Effector memory CD4-positive, alpha-beta T cell (primary cell): ENCODE measurements at regions not wholly inside any gene's neighbourhood (a gene's known extent, or its start where the extent isn't known, plus 50 kb on each side); places are given as distances from the start of the nearest gene placed in this dataset.

Experiments
- DNase-seq, 3 donors: peaks; one replicate each; pipeline ENCODE4 v3.0.0-alpha.2; 2020
- H3K27ac ChIP-seq: 2 replicates; pipeline ENCODE4 v1.7.0; 2013; ENCODE audit warnings: mild to moderate bottlenecking, low read length, moderate library complexity; ENCODE audit not compliant: insufficient read depth, poor library complexity, severe bottlenecking
- H3K27me3 ChIP-seq: replicated peaks from 2 replicates; pipeline ENCODE4 v1.7.0; 2013; ENCODE audit warnings: mild to moderate bottlenecking, low read length; ENCODE audit not compliant: insufficient read depth, control insufficient read depth, poor library complexity, severe bottlenecking
- H3K36me3 ChIP-seq: 2 replicates; pipeline ENCODE4 v1.7.0; 2013; ENCODE audit warnings: mild to moderate bottlenecking, low read length, moderate library complexity; ENCODE audit not compliant: control insufficient read depth, insufficient read depth
- H3K4me1 ChIP-seq: 2 replicates; pipeline ENCODE4 v1.7.0; 2013; ENCODE audit warnings: low read length, mild to moderate bottlenecking; ENCODE audit not compliant: control insufficient read depth, insufficient read depth, poor library complexity, severe bottlenecking
- H3K4me3 ChIP-seq: 2 replicates; pipeline ENCODE4 v1.7.0; 2013; ENCODE audit warnings: low read length, low read depth, mild to moderate bottlenecking; ENCODE audit not compliant: insufficient read depth, poor library complexity, severe bottlenecking
- H3K9me3 ChIP-seq: 2 replicates; pipeline ENCODE4 v1.7.0; 2013; ENCODE audit warnings: mild to moderate bottlenecking, low read length, moderate library complexity; ENCODE audit not compliant: control insufficient read depth

- H3K9me3 ChIP-seq = no peaks in the 10 kb centered on the region
- DNase-seq = no peak
- no peaks in the 10 kb centered on the region for H3K4me1 ChIP-seq
- H3K27ac ChIP-seq = no peak overlapping the region
- no peaks in the 10 kb centered on the region for H3K27me3 ChIP-seq
- H3K36me3 ChIP-seq = no peaks in the 10 kb centered on the region
- no peak overlapping the region for H3K4me3 ChIP-seq
These were observed 83.8 kb upstream of the NXT1 start for GRCh38 chr20:23266530-23267398.

- H3K4me3 ChIP-seq = no peak overlapping the region
- no peaks in the 10 kb centered on the region for H3K4me1 ChIP-seq
- H3K27me3 ChIP-seq = no peaks in the 10 kb centered on the region
- no peak for DNase-seq
- H3K36me3 ChIP-seq = no peaks in the 10 kb centered on the region
- H3K9me3 ChIP-seq = no peaks in the 10 kb centered on the region
- H3K27ac ChIP-seq = no peak overlapping the region
These were observed 85.4 kb upstream of the NXT1 start for GRCh38 chr20:23265226-23265625.

GRCh38 chr20:23264545-23264944, 86.0 kb upstream of the NXT1 start:
- no peaks in the 10 kb centered on the region for H3K4me1 ChIP-seq
- DNase-seq = no peak

GRCh38 chr20:23260181-23260840, 90.3 kb upstream of the NXT1 start:
- no peaks in the 10 kb centered on the region for H3K4me1 ChIP-seq
- H3K36me3 ChIP-seq = no peaks in the 10 kb centered on the region
- no peak for DNase-seq
- H3K9me3 ChIP-seq = no peaks in the 10 kb centered on the region
- H3K27ac ChIP-seq = no peak overlapping the region
- no peaks in the 10 kb centered on the region for H3K27me3 ChIP-seq
- no peak overlapping the region for H3K4me3 ChIP-seq

More at GRCh38 chr20:23264545-23264944, 86.0 kb upstream of the NXT1 start:
- H3K9me3 ChIP-seq = no peaks in the 10 kb centered on the region
- H3K36me3 ChIP-seq = no peaks in the 10 kb centered on the region
- no peaks in the 10 kb centered on the region for H3K27me3 ChIP-seq
- H3K27ac ChIP-seq = no peak overlapping the region
- H3K4me3 ChIP-seq = no peak overlapping the region

- no peaks in the 10 kb centered on the region for H3K36me3 ChIP-seq
- no peaks in the 10 kb centered on the region for H3K4me1 ChIP-seq
- H3K27ac ChIP-seq = no peak overlapping the region
- H3K9me3 ChIP-seq = no peaks in the 10 kb centered on the region
- no peak overlapping the region for H3K4me3 ChIP-seq
- no peaks in the 10 kb centered on the region for H3K27me3 ChIP-seq
- DNase-seq = no peak
These were observed 91.9 kb upstream of the NXT1 start for GRCh38 chr20:23258747-23259121.

GRCh38 chr20:23257848-23258746, 92.5 kb upstream of the NXT1 start:
- H3K27ac ChIP-seq = no peak overlapping the region
- no peaks in the 10 kb centered on the region for H3K9me3 ChIP-seq
- no peak for DNase-seq
- H3K36me3 ChIP-seq = no peaks in the 10 kb centered on the region
- no peaks in the 10 kb centered on the region for H3K27me3 ChIP-seq
- H3K4me3 ChIP-seq = no peak overlapping the region
- no peaks in the 10 kb centered on the region for H3K4me1 ChIP-seq

GRCh38 chr20:23257106-23257761, 93.4 kb upstream of the NXT1 start:
- no peak overlapping the region for H3K27ac ChIP-seq
- H3K4me1 ChIP-seq = no peaks in the 10 kb centered on the region
- H3K4me3 ChIP-seq = no peak overlapping the region
- H3K9me3 ChIP-seq = no peaks in the 10 kb centered on the region
- H3K27me3 ChIP-seq = no peaks in the 10 kb centered on the region
- no peaks in the 10 kb centered on the region for H3K36me3 ChIP-seq
- no peak for DNase-seq

GRCh38 chr20:23255716-23256385, 94.7 kb upstream of the NXT1 start:
- DNase-seq = no peak
- Histone ChIP-seq H3K4me1 (no peaks in the 10 kb centered on the region), H3K27ac (no peak overlapping the region), H3K9me3 (no peaks in the 10 kb centered on the region), H3K4me3 (no peak overlapping the region), H3K36me3 (no peaks in the 10 kb centered on the region), H3K27me3 (no peaks in the 10 kb centered on the region)

GRCh38 chr20:23255106-23255505, 95.5 kb upstream of the NXT1 start:
- no peaks in the 10 kb centered on the region for H3K27me3 ChIP-seq
- no peaks in the 10 kb centered on the region for H3K36me3 ChIP-seq
- H3K27ac ChIP-seq = no peak overlapping the region

More at GRCh38 chr20:23255106-23255505, 95.5 kb upstream of the NXT1 start:
- Histone ChIP-seq H3K9me3 (no peaks in the 10 kb centered on the region), H3K4me1 (no peaks in the 10 kb centered on the region), H3K4me3 (no peak overlapping the region)
- no peak for DNase-seq
